ENCODE measurements at regions not wholly inside any gene's neighbourhood (a gene's known extent, or its start where the extent isn't known, plus 50 kb on each side); places are given as distances from the start of the nearest gene placed in this dataset.

- Histone ChIP-seq H3K9me3 (ENCODE audit: control insufficient read depth, insufficient read depth, low read depth, low read length) (no peaks in the 10 kb centered on the region), H3K4me3 (ENCODE audit: low read depth in 2 of 2, low read length in 2 of 2) (no peak overlapping the region), H3K27ac (ENCODE audit: low read length) (no peak overlapping the region), H3K36me3 (ENCODE audit: control insufficient read depth, insufficient read depth, low read length) (no peaks in the 10 kb centered on the region), H3K4me1 (ENCODE audit: control insufficient read depth, insufficient read depth, low read length) (no peaks in the 10 kb centered on the region), H3K27me3 (ENCODE audit: control insufficient read depth, insufficient read depth, low read length) (no peaks in the 10 kb centered on the region)
- in situ Hi-C loops (cut with HindIII; ENCODE audit: low pct_unique_long_range_greater_than_20kb, low sequenced_read_pairs): no loop called here
- ATAC-seq: no peak
- intact Hi-C loops (cut with micrococcal nuclease; ENCODE audit: unreplicated experiment): no loop called here
- ChIA-PET CTCF (no interaction called here), POLR2A (no interaction called here)
- DNase-seq (ENCODE audit: low read depth, low spot score): no peak
- TF ChIP-seq POLR2AphosphoS5 (IDR thresholded peaks at IDR 0.05; ENCODE audit: low read depth, low read length) (no peak), TCF7L2 (IDR thresholded peaks at IDR 0.05; ENCODE audit: low read depth, low read length) (no peak), CTCF (IDR thresholded peaks at IDR 0.05) (no peak), REST (IDR thresholded peaks at IDR 0.05; ENCODE audit: insufficient read depth in 1 of 2, low read depth in 2 of 2, low read length in 1 of 2) (no peak), SIN3A (IDR thresholded peaks at IDR 0.05; ENCODE audit: borderline replicate concordance, insufficient read depth, low read depth, low read length) (no peak)
- BruUV-seq (replicated peaks): no TSS peak
These were observed 353.9 kb upstream of the NAALADL2 start for GRCh38 chr3:174505266-174505665.

- CTCF ChIA-PET: no interaction called here
- ATAC-seq: no peak
- in situ Hi-C loops (cut with HindIII; ENCODE audit: low pct_unique_long_range_greater_than_20kb, low sequenced_read_pairs): no loop called here
These were observed 334.9 kb upstream of the NAALADL2 start for GRCh38 chr3:174524203-174524602.

More at GRCh38 chr3:174524203-174524602, 334.9 kb upstream of the NAALADL2 start:
- intact Hi-C loops (cut with micrococcal nuclease; ENCODE audit: unreplicated experiment): no loop called here
- Histone ChIP-seq H3K36me3 (ENCODE audit: control insufficient read depth, insufficient read depth, low read length) (no peaks in the 10 kb centered on the region), H3K27ac (ENCODE audit: low read length) (no peak overlapping the region), H3K9me3 (ENCODE audit: control insufficient read depth, insufficient read depth, low read depth, low read length) (no peaks in the 10 kb centered on the region), H3K4me1 (ENCODE audit: control insufficient read depth, insufficient read depth, low read length) (no peaks in the 10 kb centered on the region), H3K4me3 (ENCODE audit: low read depth in 2 of 2, low read length in 2 of 2) (no peak overlapping the region), H3K27me3 (ENCODE audit: control insufficient read depth, insufficient read depth, low read length) (no peaks in the 10 kb centered on the region)
- no TSS peak for BruUV-seq (replicated peaks)
- POLR2A ChIA-PET: no interaction called here
- no peak for TF ChIP-seq POLR2AphosphoS5 (IDR thresholded peaks at IDR 0.05; ENCODE audit: low read depth, low read length)
- TF ChIP-seq SIN3A (IDR thresholded peaks at IDR 0.05; ENCODE audit: borderline replicate concordance, insufficient read depth, low read depth, low read length): no peak
- TF ChIP-seq REST (IDR thresholded peaks at IDR 0.05; ENCODE audit: insufficient read depth in 1 of 2, low read depth in 2 of 2, low read length in 1 of 2): no peak
- TF ChIP-seq CTCF (IDR thresholded peaks at IDR 0.05): no peak
- no peak for TF ChIP-seq TCF7L2 (IDR thresholded peaks at IDR 0.05; ENCODE audit: low read depth, low read length)
- DNase-seq (ENCODE audit: low read depth, low spot score): no peak
